ENCODE measurements at regions not wholly inside any gene's neighbourhood (a gene's known extent, or its start where the extent isn't known, plus 50 kb on each side); places are given as distances from the start of the nearest gene placed in this dataset.

GRCh38 chr5:3411363-3411762 is 184.3 kb upstream of the IRX1 start:
- POLR2A ChIA-PET = no interaction called here
- no peak overlapping the region for H3K4me3 Mint-ChIP-seq
- peaks cover 10% of the 10 kb centered on the region for H3K9me3 Mint-ChIP-seq
- H3K27me3 Mint-ChIP-seq = no peaks in the 10 kb centered on the region
- H3K36me3 Mint-ChIP-seq (ENCODE audit: low read depth) = no peaks in the 10 kb centered on the region
- no peak overlapping the region for H3K27ac Mint-ChIP-seq
- DNase-seq = no peak
- CTCF ChIA-PET = no interaction called here
- H3K4me1 Mint-ChIP-seq = no peaks in the 10 kb centered on the region

DNA sequence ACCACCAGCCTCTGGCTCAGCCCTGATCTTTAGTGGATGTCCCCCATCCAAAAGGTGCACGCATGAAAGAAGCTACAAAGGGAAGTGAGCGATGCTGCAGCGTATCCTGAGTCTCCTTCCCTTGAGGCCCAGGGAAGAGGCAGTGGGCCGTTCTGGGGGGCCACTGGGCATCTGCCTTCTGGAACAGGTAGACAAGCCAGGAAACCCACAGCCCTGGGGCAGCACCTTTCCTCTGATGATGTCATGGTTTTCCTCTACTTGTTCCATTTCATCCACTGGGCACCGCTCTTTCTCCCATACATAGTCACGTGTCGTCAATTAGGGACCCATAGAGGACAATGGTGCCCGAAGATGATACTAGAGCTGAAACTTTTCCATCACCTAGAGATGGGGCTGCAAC is 194.0 kb upstream of the IRX1 start:
- no peaks in the 10 kb centered on the region for H3K27me3 Mint-ChIP-seq
- H3K4me1 Mint-ChIP-seq = no peaks in the 10 kb centered on the region
- CTCF ChIA-PET = no interaction called here
- no peak overlapping the region for H3K4me3 Mint-ChIP-seq
- no peak overlapping the region for H3K27ac Mint-ChIP-seq
- H3K9me3 Mint-ChIP-seq = peaks cover 3% of the 10 kb centered on the region
- H3K36me3 Mint-ChIP-seq (ENCODE audit: low read depth) = no peaks in the 10 kb centered on the region
- POLR2A ChIA-PET = no interaction called here
- DNase-seq = no peak

GRCh38 chr5:3400659-3401058 is 195.0 kb upstream of the IRX1 start:
- no peak for DNase-seq
- no peaks in the 10 kb centered on the region for H3K36me3 Mint-ChIP-seq (ENCODE audit: low read depth)
- H3K27me3 Mint-ChIP-seq = no peaks in the 10 kb centered on the region
- no peak overlapping the region for H3K4me3 Mint-ChIP-seq
- H3K27ac Mint-ChIP-seq = no peak overlapping the region
- POLR2A ChIA-PET = no interaction called here
- peaks cover 3% of the 10 kb centered on the region for H3K9me3 Mint-ChIP-seq
- H3K4me1 Mint-ChIP-seq = no peaks in the 10 kb centered on the region
- CTCF ChIA-PET = no interaction called here

GRCh38 chr5:3394891-3395599 is 200.6 kb upstream of the IRX1 start:
- H3K4me3 Mint-ChIP-seq = no peak overlapping the region
- H3K27ac Mint-ChIP-seq = no peak overlapping the region
- no peaks in the 10 kb centered on the region for H3K36me3 Mint-ChIP-seq (ENCODE audit: low read depth)
- no peaks in the 10 kb centered on the region for H3K27me3 Mint-ChIP-seq
- peaks cover 10% of the 10 kb centered on the region for H3K9me3 Mint-ChIP-seq
- POLR2A ChIA-PET = no interaction called here
- CTCF ChIA-PET = no interaction called here
- no peaks in the 10 kb centered on the region for H3K4me1 Mint-ChIP-seq
- no peak for DNase-seq

- Mint-ChIP-seq H3K36me3 (ENCODE audit: low read depth) (no peaks in the 10 kb centered on the region), H3K9me3 (peaks cover 11% of the 10 kb centered on the region), H3K4me3 (no peak overlapping the region), H3K27me3 (no peaks in the 10 kb centered on the region), H3K4me1 (no peaks in the 10 kb centered on the region), H3K27ac (no peak overlapping the region)
- POLR2A ChIA-PET = no interaction called here
- DNase-seq = no peak
- CTCF ChIA-PET = no interaction called here
Measured at GRCh38 chr5:3393920-3394597, 201.6 kb upstream of the IRX1 start.

- Mint-ChIP-seq H3K4me1 (no peaks in the 10 kb centered on the region), H3K27ac (no peak overlapping the region), H3K9me3 (peaks cover 11% of the 10 kb centered on the region), H3K36me3 (ENCODE audit: low read depth) (no peaks in the 10 kb centered on the region), H3K4me3 (no peak overlapping the region), H3K27me3 (no peaks in the 10 kb centered on the region)
- DNase-seq = no peak
- POLR2A ChIA-PET = no interaction called here
- CTCF ChIA-PET = no interaction called here
Measured at GRCh38 chr5:3393122-3393919, 202.3 kb upstream of the IRX1 start.

DNA sequence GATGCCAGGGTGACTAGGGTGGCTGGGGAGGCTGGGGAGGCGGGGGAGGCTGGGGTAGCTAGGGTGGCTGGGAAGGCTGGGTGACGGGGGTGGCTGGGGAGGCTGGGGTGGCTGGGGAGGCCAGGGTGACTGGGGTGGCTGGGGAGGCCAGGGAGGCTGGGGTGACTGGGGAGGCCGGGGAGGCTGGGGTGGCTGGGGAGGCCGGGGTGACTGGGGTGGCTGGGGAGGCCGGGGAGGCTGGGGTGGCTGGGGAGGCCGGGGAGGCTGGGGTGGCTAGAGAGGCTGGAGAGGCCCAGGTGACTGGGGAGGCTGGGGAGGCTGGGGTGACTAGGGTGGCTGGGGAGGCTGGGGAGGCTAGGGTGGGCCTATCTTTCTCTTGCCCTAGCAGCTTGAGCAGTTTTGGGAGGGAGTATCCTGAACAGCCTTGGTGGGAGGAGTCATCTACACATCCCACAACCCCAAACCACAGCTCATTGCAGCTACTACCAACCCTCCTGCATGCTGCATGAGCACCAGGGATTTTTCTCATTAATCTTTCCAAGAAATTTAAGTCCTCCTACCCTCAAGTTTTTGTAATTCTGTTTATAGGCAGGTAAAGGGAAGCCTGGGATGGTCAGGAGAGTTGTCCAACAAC is 203.2 kb upstream of the IRX1 start:
- no peak overlapping the region for H3K4me3 Mint-ChIP-seq
- POLR2A ChIA-PET = no interaction called here
- no peaks in the 10 kb centered on the region for H3K36me3 Mint-ChIP-seq (ENCODE audit: low read depth)
- no peaks in the 10 kb centered on the region for H3K4me1 Mint-ChIP-seq
- H3K9me3 Mint-ChIP-seq = peaks cover 12% of the 10 kb centered on the region
- H3K27ac Mint-ChIP-seq = no peak overlapping the region
- no peaks in the 10 kb centered on the region for H3K27me3 Mint-ChIP-seq
- DNase-seq = no peak
- CTCF ChIA-PET = no interaction called here

DNA sequence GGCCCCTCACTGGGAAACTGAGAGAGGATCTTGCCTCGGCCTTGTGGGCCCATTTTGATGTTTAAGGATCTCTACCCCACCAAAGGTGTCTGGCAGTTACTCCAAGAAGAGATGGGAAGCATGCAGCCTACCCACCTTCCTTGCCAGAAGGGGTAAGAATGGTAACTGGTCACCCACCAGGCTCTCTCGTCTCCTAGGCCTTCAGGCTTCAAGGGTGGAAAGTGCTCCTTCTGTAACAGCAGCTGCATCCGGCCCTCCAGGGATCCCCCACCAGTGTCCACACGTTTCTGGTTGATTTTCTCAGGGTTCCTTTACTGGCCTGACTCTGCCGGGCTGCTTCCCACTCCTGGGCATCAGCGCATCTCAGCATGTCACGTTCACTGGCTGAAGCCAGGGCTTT is 204.4 kb upstream of the IRX1 start:
- H3K4me1 Mint-ChIP-seq = no peaks in the 10 kb centered on the region

DNA sequence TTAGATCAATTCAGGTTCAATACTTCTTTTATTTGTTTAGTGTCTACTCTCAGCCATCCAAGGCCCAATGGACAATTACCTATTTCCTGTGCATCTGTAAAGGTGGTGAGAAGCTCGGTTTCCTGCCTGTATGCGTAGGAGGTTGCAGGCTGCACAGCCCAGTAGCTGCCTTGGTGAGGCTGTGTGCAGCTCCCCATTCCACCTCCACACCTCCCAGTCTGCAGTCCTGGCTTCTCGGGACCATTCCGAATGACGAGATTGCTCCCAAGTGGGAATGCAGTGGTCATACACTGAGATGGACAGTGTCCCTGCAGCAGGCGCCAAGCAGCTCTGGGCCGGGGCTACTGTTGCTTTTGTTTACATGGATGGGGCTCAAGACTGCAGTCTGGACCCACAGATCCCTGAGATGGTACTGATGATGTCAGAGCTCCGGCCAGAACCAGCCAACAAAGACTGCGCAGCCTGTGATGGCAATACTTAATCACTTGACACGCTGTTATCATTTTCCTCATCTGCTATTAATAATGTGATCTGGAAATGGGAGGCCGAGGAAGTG is 206.1 kb upstream of the IRX1 start:
- H3K4me3 Mint-ChIP-seq = no peak overlapping the region
- ChIA-PET CTCF (no interaction called here), POLR2A (no interaction called here)
- no peaks in the 10 kb centered on the region for H3K4me1 Mint-ChIP-seq
- DNase-seq = no peak
- H3K27me3 Mint-ChIP-seq = no peaks in the 10 kb centered on the region
- no peaks in the 10 kb centered on the region for H3K36me3 Mint-ChIP-seq (ENCODE audit: low read depth)
- H3K27ac Mint-ChIP-seq = no peak overlapping the region
- peaks cover 16% of the 10 kb centered on the region for H3K9me3 Mint-ChIP-seq

More for the DNA sequence above, 204.4 kb upstream of the IRX1 start:
- peaks cover 14% of the 10 kb centered on the region for H3K9me3 Mint-ChIP-seq
- ChIA-PET POLR2A (no interaction called here), CTCF (no interaction called here)
- no peaks in the 10 kb centered on the region for H3K27me3 Mint-ChIP-seq
- H3K27ac Mint-ChIP-seq = no peak overlapping the region
- no peak overlapping the region for H3K4me3 Mint-ChIP-seq
- DNase-seq = no peak
- H3K36me3 Mint-ChIP-seq (ENCODE audit: low read depth) = no peaks in the 10 kb centered on the region

GRCh38 chr5:3386637-3387036 is 209.0 kb upstream of the IRX1 start:
- H3K4me1 Mint-ChIP-seq = no peaks in the 10 kb centered on the region
- no peak overlapping the region for H3K27ac Mint-ChIP-seq
- H3K27me3 Mint-ChIP-seq = no peaks in the 10 kb centered on the region
- no peak for DNase-seq
- no peaks in the 10 kb centered on the region for H3K36me3 Mint-ChIP-seq (ENCODE audit: low read depth)
- H3K9me3 Mint-ChIP-seq = peaks cover 23% of the 10 kb centered on the region
- ChIA-PET CTCF (no interaction called here), POLR2A (no interaction called here)
- no peak overlapping the region for H3K4me3 Mint-ChIP-seq

DNA sequence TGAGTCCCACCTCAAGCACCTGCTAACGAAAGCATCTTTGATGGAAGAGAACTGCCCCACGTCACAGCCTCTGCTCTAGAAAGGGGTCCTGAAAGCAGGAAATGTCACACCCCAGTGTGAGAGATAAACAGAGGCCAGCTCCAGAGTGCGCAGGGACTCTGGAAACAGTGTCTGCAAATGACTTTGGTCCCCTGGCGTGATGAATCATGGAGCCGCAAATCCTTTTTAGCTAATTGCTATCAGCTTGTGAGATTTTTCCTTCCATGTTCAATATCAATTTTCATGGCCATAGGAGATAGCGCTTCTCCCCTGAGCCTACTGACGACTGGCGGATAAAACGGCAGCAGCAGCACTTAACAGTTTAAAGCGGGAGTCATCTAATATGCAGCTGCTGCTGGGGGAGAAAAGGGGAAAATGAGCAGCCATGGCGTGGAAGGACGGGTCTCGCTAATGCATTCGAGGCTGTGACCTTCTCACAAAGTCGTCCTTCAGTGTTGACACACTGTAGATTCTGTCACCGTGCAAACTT is 209.6 kb upstream of the IRX1 start:
- POLR2A ChIA-PET = no interaction called here
- H3K36me3 Mint-ChIP-seq (ENCODE audit: low read depth) = no peaks in the 10 kb centered on the region
- DNase-seq = no peak
- peaks cover 21% of the 10 kb centered on the region for H3K9me3 Mint-ChIP-seq
- no peak overlapping the region for H3K27ac Mint-ChIP-seq
- CTCF ChIA-PET = no interaction called here
- no peaks in the 10 kb centered on the region for H3K27me3 Mint-ChIP-seq
- no peak overlapping the region for H3K4me3 Mint-ChIP-seq
- no peaks in the 10 kb centered on the region for H3K4me1 Mint-ChIP-seq

DNA sequence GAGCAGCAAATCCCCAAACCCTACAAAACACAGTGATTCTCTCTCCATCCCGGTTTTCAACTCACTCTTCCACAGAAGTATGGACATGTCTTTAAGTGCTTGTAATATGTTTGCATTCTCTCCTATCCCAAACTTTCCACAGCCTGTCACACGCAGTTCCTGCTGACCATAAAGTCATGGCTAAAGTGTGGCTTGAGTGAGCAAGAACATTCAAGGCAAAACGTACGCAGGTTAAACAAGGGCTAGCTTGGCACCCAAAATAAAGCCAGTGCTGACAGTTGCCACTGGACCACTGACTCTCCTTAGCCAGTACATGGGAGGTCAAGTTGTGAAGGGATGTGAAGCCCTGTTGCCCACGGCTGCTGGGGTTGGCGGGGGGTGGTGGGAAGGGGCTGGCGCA is 211.1 kb upstream of the IRX1 start:
- no peak overlapping the region for H3K4me3 Mint-ChIP-seq
- CTCF ChIA-PET = no interaction called here
- H3K27me3 Mint-ChIP-seq = no peaks in the 10 kb centered on the region
- no peak overlapping the region for H3K27ac Mint-ChIP-seq
- POLR2A ChIA-PET = no interaction called here
- H3K36me3 Mint-ChIP-seq (ENCODE audit: low read depth) = no peaks in the 10 kb centered on the region
- no peaks in the 10 kb centered on the region for H3K4me1 Mint-ChIP-seq
- H3K9me3 Mint-ChIP-seq = peaks cover 23% of the 10 kb centered on the region
- DNase-seq = no peak

DNA sequence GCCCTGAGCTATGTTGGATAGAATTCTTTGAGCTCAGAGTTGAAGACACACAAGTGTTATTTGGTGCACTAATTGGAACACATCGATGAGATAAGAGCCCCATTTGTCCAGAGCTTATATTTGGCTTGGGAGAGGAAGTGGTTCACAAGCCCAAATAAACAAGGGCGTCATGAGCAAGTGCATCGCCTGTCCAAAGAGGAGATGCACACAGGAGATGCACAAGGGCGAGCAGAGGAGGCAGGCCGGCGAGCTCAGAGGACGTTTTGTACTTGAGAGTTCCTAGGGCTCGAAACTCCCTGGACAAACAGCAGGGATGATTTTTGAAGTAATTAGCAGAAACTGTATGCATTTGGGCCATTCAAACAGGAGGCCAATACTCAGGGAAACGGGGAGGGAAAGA is 212.8 kb upstream of the IRX1 start:
- Mint-ChIP-seq H3K36me3 (ENCODE audit: low read depth) (no peaks in the 10 kb centered on the region), H3K9me3 (peaks cover 27% of the 10 kb centered on the region), H3K4me1 (no peaks in the 10 kb centered on the region), H3K27me3 (no peaks in the 10 kb centered on the region), H3K27ac (no peak overlapping the region), H3K4me3 (no peak overlapping the region)
- no peak for DNase-seq
- POLR2A ChIA-PET = no interaction called here
- CTCF ChIA-PET = no interaction called here
